Activated naive CD8-positive, alpha-beta T cell (primary cell): ENCODE measurements at regions not wholly inside any gene's neighbourhood (a gene's known extent, or its start where the extent isn't known, plus 50 kb on each side); places are given as distances from the start of the nearest gene placed in this dataset.
A peak's percentile ranks its signal among the peaks of the same experiment; 100 is the strongest.
"Not testable (repeated sequence)": the region's sequence is repeated elsewhere in the genome, so short reads cannot be mapped to it uniquely, and the experiment has no call there.

Experiments used
- H3K27ac Mint-ChIP-seq: one replicate; pipeline ENCODE4 v1.8.0; 2021; ENCODE audit warnings: mixed read lengths
- H3K27me3 Mint-ChIP-seq: one replicate; pipeline ENCODE4 v1.8.0; 2021; ENCODE audit warnings: mixed read lengths
- H3K36me3 Mint-ChIP-seq: one replicate; pipeline ENCODE4 v1.8.0; 2021; ENCODE audit warnings: mixed read lengths
- H3K4me1 Mint-ChIP-seq: one replicate; pipeline ENCODE4 v1.8.0; 2021; ENCODE audit warnings: low read depth, mixed read lengths
- H3K4me3 Mint-ChIP-seq: one replicate; pipeline ENCODE4 v1.8.0; 2021; ENCODE audit warnings: mild to moderate bottlenecking, mixed read lengths
- H3K9me3 Mint-ChIP-seq: one replicate; pipeline ENCODE4 v1.8.0; 2021; ENCODE audit warnings: low read depth, mixed read lengths

- Mint-ChIP-seq H3K9me3 (no peaks in the 10 kb centered on the region), H3K27me3 (no peaks in the 10 kb centered on the region), H3K36me3 (peaks cover 2% of the 10 kb centered on the region), H3K27ac (no peak overlapping the region), H3K4me1 (no peaks in the 10 kb centered on the region), H3K4me3 (no peak overlapping the region)
Measured at GRCh38 chr16:16985707-16986106, 485.1 kb downstream of the XYLT1 start.

DNA sequence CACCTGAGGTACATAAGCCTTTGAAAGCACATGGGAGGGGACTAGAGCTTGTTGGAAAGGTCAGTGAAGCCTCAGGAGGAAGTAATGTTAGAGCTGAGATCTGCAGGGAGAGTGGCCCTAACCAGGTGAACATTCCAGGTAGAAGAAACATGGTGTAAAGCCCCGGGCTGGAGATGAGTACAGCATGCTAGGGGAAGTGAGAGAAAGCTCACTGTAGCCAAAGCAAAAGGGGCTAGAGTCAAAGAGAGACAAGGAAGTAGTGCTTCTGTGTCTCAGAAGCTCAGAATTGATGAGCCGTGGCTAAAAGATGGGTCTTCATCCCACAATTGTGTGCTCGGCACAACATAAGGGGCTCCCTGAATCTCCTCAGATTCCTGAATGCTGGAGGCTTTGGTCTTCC is 481.8 kb downstream of the XYLT1 start:
- peaks cover 15% of the 10 kb centered on the region for H3K4me1 Mint-ChIP-seq
- no peaks in the 10 kb centered on the region for H3K9me3 Mint-ChIP-seq
- H3K36me3 Mint-ChIP-seq, result peaks cover 2% of the 10 kb centered on the region
- H3K4me3 Mint-ChIP-seq, result no peak overlapping the region
- no peak overlapping the region for H3K27ac Mint-ChIP-seq
- no peaks in the 10 kb centered on the region for H3K27me3 Mint-ChIP-seq

GRCh38 chr16:16989368-16989767 is 481.4 kb downstream of the XYLT1 start:
- H3K27ac Mint-ChIP-seq, result no peak overlapping the region
- H3K4me1 Mint-ChIP-seq, result peaks cover 19% of the 10 kb centered on the region
- H3K4me3 Mint-ChIP-seq, result no peak overlapping the region
- no peaks in the 10 kb centered on the region for H3K9me3 Mint-ChIP-seq
- peaks cover 2% of the 10 kb centered on the region for H3K36me3 Mint-ChIP-seq
- no peaks in the 10 kb centered on the region for H3K27me3 Mint-ChIP-seq

DNA sequence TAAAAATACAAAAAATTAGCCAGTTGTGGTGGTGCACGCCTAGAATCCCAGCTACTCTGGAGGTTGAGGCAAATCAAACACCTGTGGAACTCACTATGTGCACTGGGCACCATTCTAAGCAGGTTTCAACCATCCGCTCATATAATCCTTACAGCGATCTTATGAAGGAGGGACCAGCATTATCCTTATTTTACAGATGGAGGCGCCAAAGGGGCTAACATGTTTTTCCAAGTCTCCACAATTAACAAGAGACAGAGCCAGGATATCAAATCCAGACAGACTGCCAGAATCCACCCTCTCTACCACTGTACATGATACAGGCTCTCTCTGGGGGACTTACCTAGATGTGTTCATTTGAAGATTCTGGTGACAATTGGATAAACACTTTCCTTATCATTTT is 479.0 kb downstream of the XYLT1 start:
- Mint-ChIP-seq H3K4me3 (no peak overlapping the region), H3K27ac (no peak overlapping the region), H3K9me3 (no peaks in the 10 kb centered on the region), H3K36me3 (no peaks in the 10 kb centered on the region), H3K4me1 (peaks cover 24% of the 10 kb centered on the region), H3K27me3 (no peaks in the 10 kb centered on the region)

- peak overlapping the region; percentile 23 for H3K27ac Mint-ChIP-seq
- peaks cover 24% of the 10 kb centered on the region for H3K4me1 Mint-ChIP-seq
- peak overlapping the region; percentile 68 for H3K4me3 Mint-ChIP-seq
- no peaks in the 10 kb centered on the region for H3K9me3 Mint-ChIP-seq
- no peaks in the 10 kb centered on the region for H3K36me3 Mint-ChIP-seq
- H3K27me3 Mint-ChIP-seq, result no peaks in the 10 kb centered on the region
Measured at GRCh38 chr16:16992975-16993765, 477.6 kb downstream of the XYLT1 start.

- Mint-ChIP-seq H3K27ac (no peak overlapping the region), H3K27me3 (no peaks in the 10 kb centered on the region), H3K36me3 (no peaks in the 10 kb centered on the region), H3K9me3 (no peaks in the 10 kb centered on the region), H3K4me3 (no peak overlapping the region), H3K4me1 (peaks cover 24% of the 10 kb centered on the region)
Measured at GRCh38 chr16:16994831-16995230, 475.9 kb downstream of the XYLT1 start.

GRCh38 chr16:16996827-16997226 is 473.9 kb downstream of the XYLT1 start:
- Mint-ChIP-seq H3K36me3 (no peaks in the 10 kb centered on the region), H3K9me3 (no peaks in the 10 kb centered on the region), H3K27ac (no peak overlapping the region)

GRCh38 chr16:16997349-16997748 is 473.4 kb downstream of the XYLT1 start:
- peaks cover 24% of the 10 kb centered on the region for H3K4me1 Mint-ChIP-seq
- no peaks in the 10 kb centered on the region for H3K27me3 Mint-ChIP-seq
- no peaks in the 10 kb centered on the region for H3K36me3 Mint-ChIP-seq
- H3K9me3 Mint-ChIP-seq, result no peaks in the 10 kb centered on the region
- H3K4me3 Mint-ChIP-seq, result no peak overlapping the region
- no peak overlapping the region for H3K27ac Mint-ChIP-seq

More at GRCh38 chr16:16996827-16997226, 473.9 kb downstream of the XYLT1 start:
- Mint-ChIP-seq H3K4me1 (peaks cover 24% of the 10 kb centered on the region), H3K27me3 (no peaks in the 10 kb centered on the region), H3K4me3 (no peak overlapping the region)

DNA sequence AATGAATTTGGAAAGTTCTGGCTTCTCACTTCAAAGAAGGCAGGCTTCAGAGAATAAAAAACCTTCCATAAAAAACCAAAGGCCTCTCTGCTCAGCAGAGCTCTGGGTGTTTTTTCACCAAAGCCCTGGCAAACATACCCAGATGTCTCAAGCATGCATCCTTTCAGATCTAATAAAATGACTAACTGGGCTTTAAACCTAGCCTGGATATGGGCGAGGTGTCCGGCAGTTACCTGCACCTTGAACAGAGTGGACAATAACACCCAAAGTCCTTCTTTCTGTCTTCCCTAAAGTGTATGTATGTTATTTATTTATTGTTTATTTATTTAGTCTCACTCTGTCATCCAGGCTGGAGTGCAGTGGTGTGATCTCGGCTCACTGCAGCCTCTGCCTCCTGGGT is 469.3 kb downstream of the XYLT1 start:
- Mint-ChIP-seq H3K4me3 (no peak overlapping the region), H3K36me3 (no peaks in the 10 kb centered on the region), H3K27me3 (no peaks in the 10 kb centered on the region), H3K4me1 (no peaks in the 10 kb centered on the region), H3K27ac (no peak overlapping the region), H3K9me3 (no peaks in the 10 kb centered on the region)

DNA sequence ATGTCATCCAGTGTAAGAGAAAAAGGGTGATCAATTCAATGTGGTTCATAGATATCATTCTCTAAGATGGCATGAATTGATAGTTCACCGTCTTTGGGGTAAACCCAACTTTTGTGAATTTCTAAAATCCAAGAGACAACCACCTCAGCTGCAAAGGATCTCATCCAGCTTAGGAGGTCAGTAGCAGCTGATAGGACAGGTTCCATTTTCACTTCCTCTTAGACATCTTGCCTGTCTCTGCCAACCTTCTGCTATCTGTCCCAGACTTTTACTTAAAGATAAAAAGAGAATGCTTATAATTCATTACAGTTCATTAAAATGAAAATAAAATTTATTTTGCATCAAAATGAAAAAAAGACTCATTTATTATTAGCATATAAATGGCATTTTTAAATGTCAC is 468.2 kb downstream of the XYLT1 start:
- Mint-ChIP-seq H3K36me3 (no peaks in the 10 kb centered on the region), H3K27ac (no peak overlapping the region), H3K4me3 (no peak overlapping the region), H3K4me1 (no peaks in the 10 kb centered on the region), H3K9me3 (no peaks in the 10 kb centered on the region), H3K27me3 (no peaks in the 10 kb centered on the region)

DNA sequence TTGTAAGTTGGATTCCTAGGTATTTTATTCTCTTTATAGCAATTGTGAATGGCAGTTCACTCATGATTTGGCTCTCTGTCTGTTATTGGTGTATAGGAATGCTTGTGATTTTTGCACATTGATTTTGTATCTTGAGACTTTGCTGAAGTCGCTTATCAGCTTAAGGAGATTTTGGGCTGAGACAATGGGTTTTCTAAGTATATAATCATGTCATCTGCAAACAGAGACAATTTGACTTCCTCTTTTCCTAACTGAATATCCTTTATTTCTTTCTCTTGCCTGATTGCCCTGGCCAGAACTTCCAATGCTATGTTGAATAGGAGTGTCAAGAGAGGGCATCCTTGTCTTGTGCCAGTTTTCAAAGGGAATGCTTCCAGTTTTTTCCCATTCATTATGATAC is 464.8 kb downstream of the XYLT1 start:
- not testable (repeated sequence) for H3K27ac Mint-ChIP-seq, H3K9me3 Mint-ChIP-seq, H3K36me3 Mint-ChIP-seq, H3K27me3 Mint-ChIP-seq, H3K4me1 Mint-ChIP-seq, H3K4me3 Mint-ChIP-seq

- Mint-ChIP-seq H3K4me1 (peaks cover 23% of the 10 kb centered on the region), H3K36me3 (peaks cover 1% of the 10 kb centered on the region), H3K4me3 (no peak overlapping the region), H3K9me3 (peaks cover under 1% of the 10 kb centered on the region), H3K27me3 (peaks cover 3% of the 10 kb centered on the region), H3K27ac (no peak overlapping the region)
Measured at GRCh38 chr16:17011712-17012111, 459.0 kb downstream of the XYLT1 start.

DNA sequence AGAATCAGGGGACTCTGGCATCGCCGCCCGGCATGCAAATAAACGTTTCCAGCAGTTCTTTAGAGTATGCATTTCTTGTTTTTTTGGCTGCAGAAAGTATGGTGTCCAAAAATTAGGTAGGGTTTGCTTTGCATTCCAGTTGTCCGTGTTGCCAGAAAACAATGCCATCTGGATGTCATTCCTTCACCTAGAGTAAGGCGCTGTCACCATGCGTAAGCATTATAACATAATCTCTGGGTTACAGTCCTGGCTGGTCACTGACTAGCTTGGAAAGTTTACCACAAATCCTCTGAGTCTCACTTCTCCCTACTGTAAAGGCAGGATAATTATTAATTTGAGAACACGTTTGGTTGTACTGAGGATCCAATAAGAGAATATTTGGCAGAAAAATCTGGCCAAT is 457.7 kb downstream of the XYLT1 start:
- Mint-ChIP-seq H3K4me1 (peaks cover 23% of the 10 kb centered on the region), H3K36me3 (peaks cover 7% of the 10 kb centered on the region), H3K27ac (peak overlapping the region; percentile 95)

GRCh38 chr16:17014484-17015121 is 456.2 kb downstream of the XYLT1 start:
- H3K4me1 Mint-ChIP-seq, result peaks cover 24% of the 10 kb centered on the region
- H3K4me3 Mint-ChIP-seq, result peak overlapping the region; percentile 59
- peaks cover 8% of the 10 kb centered on the region for H3K9me3 Mint-ChIP-seq
- peak overlapping the region; percentile 54 for H3K27ac Mint-ChIP-seq
- peaks cover 7% of the 10 kb centered on the region for H3K36me3 Mint-ChIP-seq
- peaks cover 3% of the 10 kb centered on the region for H3K27me3 Mint-ChIP-seq

More for the DNA sequence above, 457.7 kb downstream of the XYLT1 start:
- Mint-ChIP-seq H3K9me3 (peaks cover 8% of the 10 kb centered on the region), H3K4me3 (peak overlapping the region; percentile 89), H3K27me3 (peaks cover 3% of the 10 kb centered on the region)

GRCh38 chr16:17015702-17016101 is 455.1 kb downstream of the XYLT1 start:
- Mint-ChIP-seq H3K27me3 (peaks cover 3% of the 10 kb centered on the region), H3K4me1 (peaks cover 24% of the 10 kb centered on the region), H3K27ac (no peak overlapping the region), H3K4me3 (no peak overlapping the region), H3K9me3 (peaks cover 8% of the 10 kb centered on the region), H3K36me3 (peaks cover 7% of the 10 kb centered on the region)
